ENCODE measurements at regions not wholly inside any gene's neighbourhood (a gene's known extent, or its start where the extent isn't known, plus 50 kb on each side); places are given as distances from the start of the nearest gene placed in this dataset.

GRCh38 chr20:39210341-39211036 is 248.3 kb downstream of the DHX35 start:
- TF ChIP-seq CTCF (conservative IDR thresholded peaks at IDR 0.05) (no peak), EZH2 (IDR thresholded peaks at IDR 0.05; ENCODE audit: low read depth) (no peak)
